HepG2 (cell line): ENCODE measurements at regions not wholly inside any gene's neighbourhood (a gene's known extent, or its start where the extent isn't known, plus 50 kb on each side); places are given as distances from the start of the nearest gene placed in this dataset.

Source experiments
- CTCF ChIP-seq: sonication (generic); formaldehyde crosslinking; IDR thresholded peaks from 2 replicates; pipeline ENCODE4 v1.5.0; 2020; ENCODE audit warnings: mild to moderate bottlenecking, missing genetic modification reagents, moderate library complexity
- MYNN ChIP-seq: sonication (generic); formaldehyde crosslinking; IDR thresholded peaks from 2 replicates; pipeline ENCODE4 v1.4.0; 2020; ENCODE audit warnings: mild to moderate bottlenecking, low read depth, missing genetic modification reagents
- STAT6 ChIP-seq: sonication (generic); formaldehyde crosslinking; IDR thresholded peaks from 2 replicates; pipeline ENCODE4 v1.4.0; 2020; ENCODE audit warnings: missing genetic modification reagents, mild to moderate bottlenecking, borderline replicate concordance
- TCF7 ChIP-seq: sonication (generic); IDR thresholded peaks from 2 replicates; pipeline ENCODE4 v1.6.1; 2016; ENCODE audit warnings: antibody characterized with exemption, low read depth
- ZFP36 ChIP-seq: fragments of 150-350 bp; IDR thresholded peaks from 2 replicates; pipeline ENCODE4 v1.6.1; 2018; ENCODE audit warnings: borderline replicate concordance, low read length, low read depth; ENCODE audit not compliant: partially characterized antibody
- ZIK1 ChIP-seq: sonication (generic); formaldehyde crosslinking; IDR thresholded peaks from 2 replicates; pipeline ENCODE4 v1.5.0; 2020; ENCODE audit warnings: mild to moderate bottlenecking, low read depth, missing genetic modification reagents, borderline replicate concordance
- TF ChIP-seq, protein P1 (sequence below): IDR thresholded peaks from 2 replicates; pipeline ENCODE4 v1.6.1; 2016

GRCh38 chr2:8006181-8006580 is 675.7 kb upstream of the ID2 start:
- TF ChIP-seq CTCF (no peak), ZFP36 (no peak), STAT6 (CRISPR knock-in tag) (no peak), TCF7 (no peak), ZIK1 (CRISPR knock-in tag) (no peak), MYNN (CRISPR knock-in tag) (no peak)
- TF ChIP-seq, protein P1, sequence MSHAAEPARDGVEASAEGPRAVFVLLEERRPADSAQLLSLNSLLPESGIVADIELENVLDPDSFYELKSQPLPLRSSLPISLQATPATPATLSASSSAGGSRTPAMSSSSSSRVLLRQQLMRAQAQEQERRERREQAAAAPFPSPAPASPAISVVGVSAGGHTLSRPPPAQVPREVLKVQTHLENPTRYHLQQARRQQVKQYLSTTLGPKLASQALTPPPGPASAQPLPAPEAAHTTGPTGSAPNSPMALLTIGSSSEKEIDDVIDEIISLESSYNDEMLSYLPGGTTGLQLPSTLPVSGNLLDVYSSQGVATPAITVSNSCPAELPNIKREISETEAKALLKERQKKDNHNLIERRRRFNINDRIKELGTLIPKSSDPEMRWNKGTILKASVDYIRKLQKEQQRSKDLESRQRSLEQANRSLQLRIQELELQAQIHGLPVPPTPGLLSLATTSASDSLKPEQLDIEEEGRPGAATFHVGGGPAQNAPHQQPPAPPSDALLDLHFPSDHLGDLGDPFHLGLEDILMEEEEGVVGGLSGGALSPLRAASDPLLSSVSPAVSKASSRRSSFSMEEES (CRISPR knock-in tag), result no peak
